Neuron (in vitro differentiated cells): ENCODE measurements at regions not wholly inside any gene's neighbourhood (a gene's known extent, or its start where the extent isn't known, plus 50 kb on each side); places are given as distances from the start of the nearest gene placed in this dataset.

ENCODE experiments used
- H2AFZ ChIP-seq: one replicate; pipeline ENCODE4 v1.6.1; 2013; ENCODE audit warnings: low read depth, mild to moderate bottlenecking, inconsistent platforms, low read length, moderate library complexity
- H3K27me3 ChIP-seq: one replicate; pipeline ENCODE4 v1.6.1; 2013; ENCODE audit warnings: low read length; ENCODE audit not compliant: insufficient read depth
- H3K36me3 ChIP-seq: one replicate; pipeline ENCODE4 v1.6.1; 2013; ENCODE audit warnings: low read length; ENCODE audit not compliant: insufficient read depth
- H3K4me1 ChIP-seq: one replicate; pipeline ENCODE4 v1.6.1; 2013; ENCODE audit warnings: low read length; ENCODE audit not compliant: insufficient read depth
- H3K4me3 ChIP-seq: 2 replicates; pipeline ENCODE4 v1.5.1; 2013; ENCODE audit warnings: mild to moderate bottlenecking, low read length, moderate library complexity
- H3K9me3 ChIP-seq: one replicate; pipeline ENCODE4 v1.6.1; 2013; ENCODE audit warnings: low read length

DNA sequence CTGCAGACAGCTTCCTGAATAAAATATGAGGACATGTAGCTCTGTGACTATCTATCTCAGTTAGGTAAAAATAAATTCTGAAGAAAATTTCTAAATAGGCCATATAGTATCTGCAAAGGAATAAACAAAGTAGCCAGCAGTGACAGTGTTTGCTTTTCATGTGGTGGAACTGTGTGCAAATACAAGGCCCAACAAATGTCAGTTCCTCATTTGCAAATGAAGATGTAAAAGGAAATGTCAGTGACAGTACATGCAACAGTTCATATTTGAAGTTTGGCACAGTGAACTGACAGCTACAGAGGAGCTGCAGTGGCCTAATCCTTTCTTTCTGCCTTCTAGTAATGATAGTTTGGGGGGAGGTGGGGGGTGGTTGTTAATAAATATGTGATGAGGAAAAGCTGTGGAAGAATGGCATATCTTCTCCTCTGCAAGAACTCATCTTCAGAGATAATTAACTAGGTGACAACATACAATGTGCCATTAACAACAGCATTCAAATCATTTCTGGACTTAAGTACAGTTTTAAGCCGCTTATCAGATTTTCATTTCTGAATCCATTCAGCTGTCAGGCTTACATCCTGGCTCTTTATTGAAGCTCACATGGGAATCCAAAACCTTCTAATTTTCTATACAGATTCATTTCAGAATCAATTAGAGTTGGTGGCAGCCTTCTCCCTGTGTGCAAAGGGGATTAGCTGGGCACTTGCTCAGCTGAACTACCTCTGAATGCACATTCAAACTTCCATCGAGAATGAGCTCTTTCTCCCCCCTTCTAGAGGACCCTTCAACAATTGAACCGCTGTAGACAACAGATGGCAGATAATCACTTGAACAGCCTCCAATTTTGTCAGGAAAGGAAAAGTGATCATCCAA, 1059.0 kb upstream of the EPHA7 start:
- H3K27me3 ChIP-seq = no peaks in the 10 kb centered on the region
- H3K4me3 ChIP-seq = no peak overlapping the region

DNA sequence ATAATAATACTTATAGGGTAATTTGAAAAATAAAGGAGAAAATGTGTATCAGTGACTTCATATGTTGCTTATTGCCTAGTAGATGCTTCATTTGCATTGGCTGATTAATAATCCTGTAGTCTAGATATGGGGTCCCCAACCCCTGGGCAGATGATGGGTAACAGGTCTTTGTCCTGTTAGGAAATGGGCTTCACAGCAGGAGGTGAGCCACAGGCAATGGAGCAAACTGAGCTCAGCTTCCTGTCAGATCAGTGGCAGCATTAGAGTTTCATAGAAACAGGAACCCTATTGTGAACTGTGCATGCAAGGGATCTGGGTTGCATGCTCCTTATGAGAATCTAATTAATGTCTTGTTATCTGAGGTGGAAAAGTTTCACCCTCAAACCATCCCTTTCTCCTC, 1049.5 kb upstream of the EPHA7 start:
- Histone ChIP-seq H3K4me3 (no peak overlapping the region), H3K27me3 (no peaks in the 10 kb centered on the region), H2AFZ (no peak overlapping the region), H3K4me1 (no peaks in the 10 kb centered on the region), H3K36me3 (no peaks in the 10 kb centered on the region), H3K9me3 (no peaks in the 10 kb centered on the region)

More for the DNA sequence above, 1059.0 kb upstream of the EPHA7 start:
- no peaks in the 10 kb centered on the region for H3K4me1 ChIP-seq
- H3K36me3 ChIP-seq = no peaks in the 10 kb centered on the region
- no peak overlapping the region for H2AFZ ChIP-seq
- H3K9me3 ChIP-seq = no peaks in the 10 kb centered on the region

DNA sequence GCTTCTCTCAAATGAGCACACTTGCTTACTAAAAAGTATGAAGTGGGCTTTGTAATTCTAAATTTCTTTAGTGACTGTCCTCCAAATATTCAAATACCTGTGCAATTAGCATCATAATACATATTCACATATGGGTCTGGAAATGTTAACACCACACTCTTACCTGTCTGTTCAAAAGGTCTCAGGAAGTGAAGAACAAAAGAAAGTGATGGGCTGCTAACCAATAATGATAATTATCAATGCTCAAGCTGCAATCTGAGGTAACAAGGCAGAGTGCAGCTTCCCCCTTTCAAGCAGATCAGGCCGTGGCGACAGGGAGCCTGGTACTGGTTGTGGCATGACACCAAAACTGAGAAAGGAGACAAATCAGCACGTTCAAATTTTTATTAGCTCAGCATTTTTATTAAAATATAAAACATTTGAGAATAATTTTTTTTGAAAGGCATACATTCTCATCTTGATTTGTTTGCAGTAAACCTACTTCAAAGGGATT, 1044.7 kb upstream of the EPHA7 start:
- Histone ChIP-seq H3K36me3 (no peaks in the 10 kb centered on the region), H2AFZ (no peak overlapping the region)

DNA sequence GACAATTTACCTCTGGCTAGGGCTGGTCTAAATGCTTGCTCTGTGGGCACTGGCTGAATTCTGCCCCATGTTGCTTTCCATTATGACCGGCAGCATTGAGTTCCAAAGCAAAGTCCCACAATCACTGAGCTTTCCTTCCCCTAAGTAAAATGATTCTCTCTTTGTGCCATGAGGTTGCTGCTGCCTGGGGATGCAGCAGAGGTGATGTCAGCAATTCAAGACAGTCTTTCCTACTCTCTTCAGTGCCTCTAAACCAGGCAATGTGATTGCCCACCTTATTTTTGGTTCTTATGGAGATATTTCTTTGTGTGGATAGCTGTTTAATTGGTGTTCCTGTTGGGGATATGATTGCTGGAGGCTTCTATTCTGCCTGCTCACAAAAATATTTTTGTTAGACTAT, 1043.9 kb upstream of the EPHA7 start:
- H3K4me3 ChIP-seq = no peak overlapping the region
- no peaks in the 10 kb centered on the region for H3K27me3 ChIP-seq
- H3K9me3 ChIP-seq = no peaks in the 10 kb centered on the region
- no peak overlapping the region for H2AFZ ChIP-seq
- H3K4me1 ChIP-seq = no peaks in the 10 kb centered on the region
- no peaks in the 10 kb centered on the region for H3K36me3 ChIP-seq

More for the DNA sequence above, 1044.7 kb upstream of the EPHA7 start:
- H3K4me1 ChIP-seq = no peaks in the 10 kb centered on the region
- H3K4me3 ChIP-seq = no peak overlapping the region
- H3K9me3 ChIP-seq = no peaks in the 10 kb centered on the region
- no peaks in the 10 kb centered on the region for H3K27me3 ChIP-seq

DNA sequence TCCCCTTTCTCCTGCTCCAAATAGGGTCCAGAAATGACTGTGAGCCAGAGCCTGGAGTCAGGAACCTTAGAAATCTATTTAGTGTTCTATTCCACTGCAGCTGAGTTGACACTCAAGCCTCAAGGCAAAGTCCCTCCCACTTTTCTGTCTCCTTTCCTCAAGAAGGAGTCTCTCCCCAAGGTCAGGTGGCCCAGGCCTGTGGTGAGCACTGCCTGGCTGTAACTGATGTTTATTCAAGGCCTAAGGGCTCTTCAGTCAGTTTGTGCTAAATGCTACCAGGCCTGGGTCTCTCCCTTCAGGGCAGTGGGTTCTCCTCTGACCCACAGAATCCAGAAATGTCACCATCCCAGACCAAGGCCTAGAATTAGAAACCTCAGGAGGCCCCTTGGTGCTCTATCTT, 1042.9 kb upstream of the EPHA7 start:
- Histone ChIP-seq H3K9me3 (no peaks in the 10 kb centered on the region), H3K27me3 (no peaks in the 10 kb centered on the region), H2AFZ (no peak overlapping the region), H3K4me3 (no peak overlapping the region), H3K4me1 (no peaks in the 10 kb centered on the region), H3K36me3 (no peaks in the 10 kb centered on the region)

DNA sequence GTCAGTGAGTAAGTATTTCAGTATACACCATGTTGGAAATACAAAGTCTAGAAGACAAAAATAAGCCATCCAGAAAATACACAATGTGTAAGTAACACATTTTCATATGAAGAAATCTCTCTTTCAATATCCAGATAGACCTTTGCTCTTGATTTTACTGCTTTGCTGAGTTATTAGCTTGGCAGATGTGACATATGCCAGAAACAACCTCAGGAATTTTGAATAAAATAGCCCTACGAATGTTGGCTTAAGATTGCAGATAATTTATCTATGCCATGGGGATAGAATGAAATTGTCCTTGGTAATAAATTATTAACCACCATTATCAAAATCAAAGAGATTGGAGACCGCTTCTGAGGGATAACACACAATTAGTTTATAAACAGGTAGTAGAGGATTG, 1036.9 kb upstream of the EPHA7 start:
- Histone ChIP-seq H3K9me3 (no peaks in the 10 kb centered on the region), H3K4me1 (no peaks in the 10 kb centered on the region), H2AFZ (no peak overlapping the region), H3K27me3 (no peaks in the 10 kb centered on the region), H3K36me3 (no peaks in the 10 kb centered on the region), H3K4me3 (no peak overlapping the region)

DNA sequence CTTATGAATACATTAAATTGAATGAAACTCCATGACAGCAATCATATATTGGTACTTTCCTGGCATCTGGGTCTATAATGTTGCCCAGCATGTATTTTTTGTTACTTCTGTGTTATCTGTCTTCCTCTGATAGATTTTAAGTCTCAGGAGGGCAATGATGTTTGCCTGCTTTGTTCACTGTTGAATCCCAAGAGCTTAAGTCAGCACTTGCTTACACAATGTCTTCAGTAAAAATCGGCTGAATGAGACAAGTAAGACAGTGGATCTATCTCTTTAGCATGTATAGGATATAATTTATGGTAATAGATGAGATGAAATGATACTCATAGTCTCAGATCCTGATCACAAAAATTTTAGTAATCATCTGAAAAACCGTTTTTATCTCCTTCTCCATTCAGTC, 1034.9 kb upstream of the EPHA7 start:
- H3K4me3 ChIP-seq = no peak overlapping the region
- no peaks in the 10 kb centered on the region for H3K27me3 ChIP-seq
- H2AFZ ChIP-seq = no peak overlapping the region
- H3K4me1 ChIP-seq = no peaks in the 10 kb centered on the region
- no peaks in the 10 kb centered on the region for H3K36me3 ChIP-seq
- no peaks in the 10 kb centered on the region for H3K9me3 ChIP-seq

DNA sequence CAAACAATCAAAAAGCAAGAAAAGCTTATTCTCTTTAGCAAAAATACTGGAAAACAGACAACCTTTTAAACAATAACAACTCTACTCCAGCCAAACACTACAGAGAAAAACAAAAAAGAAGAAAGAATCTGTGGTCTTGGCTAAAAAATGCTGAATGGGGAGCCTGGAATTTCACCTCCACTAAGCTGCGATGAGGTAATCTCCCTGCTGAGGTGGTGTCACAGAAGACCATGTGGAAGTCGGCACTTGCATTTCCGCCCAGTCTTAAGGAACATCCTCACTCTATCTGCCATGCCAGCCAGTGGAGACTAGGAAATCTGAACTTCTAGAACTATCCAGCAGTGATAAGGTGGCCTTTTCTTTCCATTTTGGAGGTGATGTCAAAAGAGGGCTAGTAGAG, 1026.8 kb upstream of the EPHA7 start:
- H3K27me3 ChIP-seq = no peaks in the 10 kb centered on the region
- H3K9me3 ChIP-seq = no peaks in the 10 kb centered on the region
- no peaks in the 10 kb centered on the region for H3K4me1 ChIP-seq
- H3K36me3 ChIP-seq = no peaks in the 10 kb centered on the region
- H3K4me3 ChIP-seq = no peak overlapping the region
- no peak overlapping the region for H2AFZ ChIP-seq

DNA sequence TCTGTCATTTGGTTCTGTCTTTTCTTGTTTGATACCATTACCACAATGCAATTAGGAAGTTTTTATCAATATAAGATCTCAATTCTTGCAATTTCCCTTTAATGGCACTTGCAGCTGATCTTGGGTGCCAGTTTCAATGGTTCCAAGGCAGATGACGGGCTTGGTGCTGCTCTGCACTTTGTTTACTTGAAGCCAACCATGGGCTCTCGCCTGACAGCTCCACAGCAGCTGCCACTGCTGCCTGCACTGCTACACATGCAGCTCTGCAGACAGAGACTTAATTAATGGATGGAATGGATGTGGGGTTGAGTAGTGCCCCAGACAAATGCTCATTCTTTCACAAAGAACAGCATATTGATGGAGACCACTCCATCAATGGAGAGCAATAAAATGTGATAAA, 1024.3 kb upstream of the EPHA7 start:
- H3K27me3 ChIP-seq = no peaks in the 10 kb centered on the region
- H3K4me3 ChIP-seq = no peak overlapping the region
- no peaks in the 10 kb centered on the region for H3K4me1 ChIP-seq
- H3K9me3 ChIP-seq = no peaks in the 10 kb centered on the region
- H2AFZ ChIP-seq = no peak overlapping the region
- no peaks in the 10 kb centered on the region for H3K36me3 ChIP-seq

DNA sequence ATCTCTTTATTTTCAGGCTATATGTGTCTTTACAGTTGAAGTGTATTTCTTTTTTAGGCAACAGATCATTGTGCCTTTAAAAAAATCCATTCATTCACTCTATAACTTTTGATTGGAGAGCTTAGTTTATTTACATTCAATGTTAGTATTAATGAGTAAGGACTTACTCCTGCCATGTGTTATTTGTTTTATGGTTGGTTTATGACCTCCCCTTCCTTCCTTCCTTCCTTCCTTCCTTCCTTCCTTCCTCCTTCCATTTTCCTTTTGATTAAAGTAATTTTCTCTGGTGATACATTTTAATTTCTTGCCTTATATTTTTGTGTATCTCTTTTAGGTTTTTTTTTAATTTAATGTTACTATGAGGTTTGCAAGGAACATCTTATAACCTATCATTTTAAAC, 1005.3 kb upstream of the EPHA7 start:
- Histone ChIP-seq H3K27me3 (no peaks in the 10 kb centered on the region), H3K4me1 (no peaks in the 10 kb centered on the region), H3K36me3 (no peaks in the 10 kb centered on the region), H3K9me3 (no peaks in the 10 kb centered on the region), H3K4me3 (no peak overlapping the region), H2AFZ (no peak overlapping the region)

DNA sequence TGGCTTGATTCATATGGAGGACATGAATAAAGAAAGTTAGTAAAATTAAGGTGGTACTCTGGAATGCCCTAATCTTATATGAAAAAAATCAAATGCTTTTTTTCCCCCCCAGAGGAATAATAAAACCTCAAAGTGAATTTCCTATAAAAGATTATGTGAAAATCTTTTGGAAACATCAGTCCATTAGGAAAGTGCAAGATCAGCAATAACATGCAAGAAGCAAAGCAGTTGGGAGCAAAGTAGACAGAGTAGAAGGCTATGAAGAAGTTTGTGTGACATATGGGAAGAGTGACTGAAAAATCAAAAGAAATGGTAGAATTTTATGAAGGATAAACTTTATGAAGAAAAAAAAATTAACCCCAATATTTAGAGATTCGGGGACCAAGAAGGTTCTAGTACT, 998.0 kb upstream of the EPHA7 start:
- Histone ChIP-seq H3K4me3 (no peak overlapping the region), H2AFZ (no peak overlapping the region), H3K4me1 (peaks cover 13% of the 10 kb centered on the region), H3K27me3 (no peaks in the 10 kb centered on the region), H3K9me3 (no peaks in the 10 kb centered on the region), H3K36me3 (no peaks in the 10 kb centered on the region)

DNA sequence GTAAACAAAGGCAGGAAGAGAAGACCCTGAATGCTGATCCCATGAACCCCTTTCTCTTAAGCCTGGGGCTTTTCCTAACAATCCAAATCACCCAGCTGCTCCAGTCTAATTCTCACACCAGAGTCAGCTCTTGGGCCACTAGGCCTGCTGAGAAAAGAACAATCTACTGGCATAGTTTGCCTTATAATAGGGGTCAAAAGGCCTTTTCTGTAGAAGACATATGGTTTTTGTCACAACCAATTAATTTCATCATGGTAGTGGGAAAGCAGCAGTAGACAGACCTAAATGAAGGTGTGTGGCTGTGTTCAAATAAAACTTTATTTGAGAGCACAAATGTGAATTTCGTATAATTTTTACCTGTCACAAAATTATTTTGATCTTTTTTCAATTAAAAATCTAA, 994.7 kb upstream of the EPHA7 start:
- no peaks in the 10 kb centered on the region for H3K36me3 ChIP-seq
- no peak overlapping the region for H2AFZ ChIP-seq
- no peaks in the 10 kb centered on the region for H3K27me3 ChIP-seq
- no peak overlapping the region for H3K4me3 ChIP-seq
- H3K9me3 ChIP-seq = no peaks in the 10 kb centered on the region
- peaks cover 13% of the 10 kb centered on the region for H3K4me1 ChIP-seq

DNA sequence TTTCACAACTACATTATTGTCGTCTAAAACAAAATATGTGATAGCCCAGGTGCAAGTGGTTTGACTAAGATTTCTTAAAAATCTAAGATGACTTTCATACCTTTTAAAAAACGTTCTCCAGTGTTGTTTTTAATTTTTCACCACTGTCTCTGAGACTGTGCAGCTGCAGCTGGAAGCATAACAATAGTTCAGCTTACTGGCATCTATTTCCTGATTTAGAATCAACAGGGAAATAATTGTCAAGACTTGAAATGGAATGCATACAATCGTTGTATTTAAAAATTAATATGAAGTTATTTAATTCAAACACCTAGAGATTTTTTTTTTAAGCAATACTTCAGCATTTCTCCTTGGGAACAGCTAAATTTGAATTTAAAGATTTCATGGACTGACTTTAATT, 982.0 kb upstream of the EPHA7 start:
- H2AFZ ChIP-seq = no peak overlapping the region
- H3K4me3 ChIP-seq = no peak overlapping the region
- no peaks in the 10 kb centered on the region for H3K9me3 ChIP-seq
- no peaks in the 10 kb centered on the region for H3K4me1 ChIP-seq
- no peaks in the 10 kb centered on the region for H3K27me3 ChIP-seq
- H3K36me3 ChIP-seq = no peaks in the 10 kb centered on the region

DNA sequence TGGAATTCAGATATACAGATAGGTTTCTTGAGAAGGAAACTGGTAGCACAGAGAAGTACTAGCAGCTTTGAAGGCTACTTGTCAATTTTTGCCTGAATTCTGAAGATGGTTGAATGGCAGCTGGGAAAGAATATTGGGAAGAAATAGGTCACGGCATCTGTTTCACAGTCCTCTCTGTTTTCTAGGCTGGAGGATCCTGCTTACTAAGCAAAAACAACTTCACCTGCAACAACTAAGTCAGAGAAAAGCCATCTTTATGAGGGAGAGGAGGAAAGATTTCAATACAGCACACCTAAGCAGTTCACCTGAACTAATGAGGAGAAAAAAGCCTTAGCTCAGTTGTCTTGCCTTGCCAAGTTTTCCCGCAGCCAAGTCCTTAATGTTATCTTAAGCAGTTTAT, 975.5 kb upstream of the EPHA7 start:
- no peaks in the 10 kb centered on the region for H3K27me3 ChIP-seq
- no peaks in the 10 kb centered on the region for H3K36me3 ChIP-seq
- no peaks in the 10 kb centered on the region for H3K9me3 ChIP-seq
- no peaks in the 10 kb centered on the region for H3K4me1 ChIP-seq
- no peak overlapping the region for H2AFZ ChIP-seq
- no peak overlapping the region for H3K4me3 ChIP-seq
